Panc1 (cell line): ENCODE measurements at regions not wholly inside any gene's neighbourhood (a gene's known extent, or its start where the extent isn't known, plus 50 kb on each side); places are given as distances from the start of the nearest gene placed in this dataset.

ENCODE experiments used
- CTCF ChIP-seq: fragments of 450-650 bp; IDR thresholded peaks from 2 replicates; pipeline ENCODE4 v1.5.1; 2017; ENCODE audit warnings: mild to moderate bottlenecking
- POLR2AphosphoS5 ChIP-seq: IDR thresholded peaks from 2 replicates; pipeline ENCODE4 v1.6.1; 2012; ENCODE audit warnings: mild to moderate bottlenecking, low read depth, low read length, moderate library complexity
- REST ChIP-seq, 2 experiments: IDR thresholded peaks; 2 replicates each; pipeline ENCODE4 v1.6.1; 2011 to 2012; ENCODE audit warnings: low read depth in 2 of 2, control low read depth in 1 of 2, low read length in 1 of 2, mild to moderate bottlenecking in 1 of 2, moderate library complexity in 1 of 2; ENCODE audit not compliant: insufficient read depth in 1 of 2
- SIN3A ChIP-seq: IDR thresholded peaks from 2 replicates; pipeline ENCODE4 v1.6.1; 2012; ENCODE audit warnings: low read depth, mild to moderate bottlenecking, low read length, moderate library complexity, borderline replicate concordance; ENCODE audit not compliant: insufficient read depth

GRCh38 chr12:46671102-46671501 is 154.7 kb downstream of the SLC38A4 start:
- TF ChIP-seq CTCF (no peak), REST (IDR thresholded peaks at IDR 0.05; ENCODE audit: insufficient read depth in 1 of 2, low read depth in 2 of 2, low read length in 1 of 2) (no peak), POLR2AphosphoS5 (no peak), SIN3A (no peak)
